ENCODE measurements at regions not wholly inside any gene's neighbourhood (a gene's known extent, or its start where the extent isn't known, plus 50 kb on each side); places are given as distances from the start of the nearest gene placed in this dataset.

- TF ChIP-seq, protein P1, sequence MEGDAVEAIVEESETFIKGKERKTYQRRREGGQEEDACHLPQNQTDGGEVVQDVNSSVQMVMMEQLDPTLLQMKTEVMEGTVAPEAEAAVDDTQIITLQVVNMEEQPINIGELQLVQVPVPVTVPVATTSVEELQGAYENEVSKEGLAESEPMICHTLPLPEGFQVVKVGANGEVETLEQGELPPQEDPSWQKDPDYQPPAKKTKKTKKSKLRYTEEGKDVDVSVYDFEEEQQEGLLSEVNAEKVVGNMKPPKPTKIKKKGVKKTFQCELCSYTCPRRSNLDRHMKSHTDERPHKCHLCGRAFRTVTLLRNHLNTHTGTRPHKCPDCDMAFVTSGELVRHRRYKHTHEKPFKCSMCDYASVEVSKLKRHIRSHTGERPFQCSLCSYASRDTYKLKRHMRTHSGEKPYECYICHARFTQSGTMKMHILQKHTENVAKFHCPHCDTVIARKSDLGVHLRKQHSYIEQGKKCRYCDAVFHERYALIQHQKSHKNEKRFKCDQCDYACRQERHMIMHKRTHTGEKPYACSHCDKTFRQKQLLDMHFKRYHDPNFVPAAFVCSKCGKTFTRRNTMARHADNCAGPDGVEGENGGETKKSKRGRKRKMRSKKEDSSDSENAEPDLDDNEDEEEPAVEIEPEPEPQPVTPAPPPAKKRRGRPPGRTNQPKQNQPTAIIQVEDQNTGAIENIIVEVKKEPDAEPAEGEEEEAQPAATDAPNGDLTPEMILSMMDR (IDR thresholded peaks at IDR 0.05) = no peak
- TF ChIP-seq EZH2 (IDR thresholded peaks at IDR 0.05) = no peak
Observed at GRCh38 chr7:132045002-132045401, 488.6 kb upstream of the PODXL start.
